Hypothalamus (tissue), 51 donors: ENCODE measurements at regions not wholly inside any gene's neighbourhood (a gene's known extent, or its start where the extent isn't known, plus 50 kb on each side); places are given as distances from the start of the nearest gene placed in this dataset.

ENCODE experiments used
- DNase-seq, 51 donors: peaks; one replicate each; lab custom pipeline; 2025; lab: John Stamatoyannopoulos, UW

GRCh38 chr3:152945556-152945955 lies 110.6 kb downstream of the P2RY1 start:
- DNase-seq, result no peak

- DNase-seq, result no peak
Measured at GRCh38 chr3:152957491-152957890, 122.6 kb downstream of the P2RY1 start.

GRCh38 chr3:152959307-152959706 lies 124.4 kb downstream of the P2RY1 start:
- DNase-seq, result no peak

GRCh38 chr3:152960684-152961083 lies 125.8 kb downstream of the P2RY1 start:
- no peak for DNase-seq

GRCh38 chr3:152961323-152961722 lies 126.4 kb downstream of the P2RY1 start:
- no peak for DNase-seq

- no peak for DNase-seq
Measured at GRCh38 chr3:152964911-152965609, 130.1 kb downstream of the P2RY1 start.

- DNase-seq, result no peak
Measured at GRCh38 chr3:152968388-152969024, 133.6 kb downstream of the P2RY1 start.

- DNase-seq, result no peak
Measured at GRCh38 chr3:152969557-152970300, 134.8 kb downstream of the P2RY1 start.

- no peak for DNase-seq
Measured at GRCh38 chr3:152970851-152971250, 135.9 kb downstream of the P2RY1 start.

- no peak for DNase-seq
Measured at GRCh38 chr3:152971880-152972279, 136.9 kb downstream of the P2RY1 start.

- DNase-seq, result no peak
Measured at GRCh38 chr3:152973575-152973974, 138.6 kb downstream of the P2RY1 start.

GRCh38 chr3:152976239-152976638 lies 141.3 kb downstream of the P2RY1 start:
- DNase-seq, result no peak

- DNase-seq, result no peak
Measured at GRCh38 chr3:152977366-152977765, 142.4 kb downstream of the P2RY1 start.

- no peak for DNase-seq
Measured at GRCh38 chr3:152978152-152978551, 143.2 kb downstream of the P2RY1 start.

- no peak for DNase-seq
Measured at GRCh38 chr3:152997526-152997925, 162.6 kb downstream of the P2RY1 start.

GRCh38 chr3:152998591-152998990 lies 163.4 kb upstream of the RAP2B start:
- DNase-seq, result no peak

- no peak for DNase-seq
Measured at GRCh38 chr3:153000325-153000724, 161.7 kb upstream of the RAP2B start.

GRCh38 chr3:153001210-153002078 lies 160.6 kb upstream of the RAP2B start:
- DNase-seq, result no peak

GRCh38 chr3:153003441-153003840 lies 158.6 kb upstream of the RAP2B start:
- DNase-seq, result no peak

GRCh38 chr3:153003862-153004261 lies 158.2 kb upstream of the RAP2B start:
- DNase-seq, result no peak

- DNase-seq, result no peak
Measured at GRCh38 chr3:153008226-153008625, 153.8 kb upstream of the RAP2B start.
